DOHH2 (cell line): ENCODE measurements at regions not wholly inside any gene's neighbourhood (a gene's known extent, or its start where the extent isn't known, plus 50 kb on each side); places are given as distances from the start of the nearest gene placed in this dataset.
A peak's percentile ranks its signal among the peaks of the same experiment; 100 is the strongest.

ENCODE experiments used
- H3F3A ChIP-seq: fragments of 200-600 bp; sonication (generic), shearing (Covaris generic); 2 replicates; pipeline ENCODE4 v1.6.0; 2016; ENCODE audit warnings: antibody characterized with exemption, mild to moderate bottlenecking; ENCODE audit not compliant: control insufficient read depth, insufficient read depth
- H3K27ac ChIP-seq: fragments of 200-600 bp; sonication (generic); 2 replicates; pipeline ENCODE4 v1.5.1; 2014; ENCODE audit warnings: low read depth, mild to moderate bottlenecking, low read length, moderate library complexity
- H3K27me3 ChIP-seq: fragments of 200-600 bp; sonication (generic); 2 replicates; pipeline ENCODE4 v1.6.1; 2014; ENCODE audit warnings: mild to moderate bottlenecking, low read length, mixed read lengths; ENCODE audit not compliant: control insufficient read depth
- H3K36me3 ChIP-seq: fragments of 200-600 bp; sonication (generic); 2 replicates; pipeline ENCODE4 v1.6.1; 2014; ENCODE audit warnings: mild to moderate bottlenecking, low read length, moderate library complexity, mixed read lengths; ENCODE audit not compliant: control insufficient read depth
- H3K4me1 ChIP-seq: fragments of 200-600 bp; sonication (generic); 2 replicates; pipeline ENCODE4 v1.6.1; 2014; ENCODE audit warnings: mild to moderate bottlenecking, low read length, mixed read lengths; ENCODE audit not compliant: control insufficient read depth
- H3K4me2 ChIP-seq: fragments of 200-600 bp; sonication (generic); 2 replicates; pipeline ENCODE4 v1.6.0; 2014; ENCODE audit warnings: mild to moderate bottlenecking, low read length, moderate library complexity
- H3K4me3 ChIP-seq: fragments of 200-600 bp; sonication (generic); 2 replicates; pipeline ENCODE4 v1.5.1; 2014; ENCODE audit warnings: mild to moderate bottlenecking, low read length, mixed read lengths
- H3K79me2 ChIP-seq: fragments of 200-600 bp; sonication (generic); 2 replicates; pipeline ENCODE4 v1.6.1; 2014; ENCODE audit warnings: mild to moderate bottlenecking, low read length, mixed read lengths; ENCODE audit not compliant: control insufficient read depth
- H3K9me2 ChIP-seq: fragments of 200-600 bp; sonication (generic); replicated peaks from 2 replicates; pipeline ENCODE4 v1.6.1; 2014; ENCODE audit warnings: mild to moderate bottlenecking, low read length, mixed read lengths; ENCODE audit not compliant: control insufficient read depth
- H3K9me3 ChIP-seq: fragments of 200-600 bp; sonication (generic); 2 replicates; pipeline ENCODE4 v1.6.1; 2014; ENCODE audit warnings: antibody characterized with exemption, low read length, mixed read lengths; ENCODE audit not compliant: control insufficient read depth, insufficient read depth
- H4K20me1 ChIP-seq: fragments of 200-600 bp; sonication (generic); 2 replicates; pipeline ENCODE4 v1.6.0; 2014; ENCODE audit warnings: low read depth, mild to moderate bottlenecking, antibody characterized with exemption, low read length, moderate library complexity; ENCODE audit not compliant: control insufficient read depth, insufficient read depth
- CTCF ChIP-seq: fragments of 200-600 bp; sonication (generic); IDR thresholded peaks from one replicate; pipeline ENCODE4 v1.5.1; 2014; ENCODE audit warnings: antibody characterized with exemption, mild to moderate bottlenecking, low read depth, low read length; ENCODE audit not compliant: poor library complexity, severe bottlenecking
- EZH2phosphoT487 ChIP-seq: fragments of 200-600 bp; sonication (generic); IDR thresholded peaks from 2 replicates; pipeline ENCODE4 v1.6.1; 2017; ENCODE audit warnings: borderline replicate concordance, mild to moderate bottlenecking, antibody characterized with exemption, low read length, moderate library complexity, mixed read lengths

- H4K20me1 ChIP-seq = no peaks in the 10 kb centered on the region
- H3K9me3 ChIP-seq = no peaks in the 10 kb centered on the region
- no peaks in the 10 kb centered on the region for H3K36me3 ChIP-seq
- no peaks in the 10 kb centered on the region for H3F3A ChIP-seq
- peaks cover 41% of the 10 kb centered on the region for H3K4me1 ChIP-seq
- no peaks in the 10 kb centered on the region for H3K79me2 ChIP-seq
- H3K27ac ChIP-seq = no peak overlapping the region
- H3K4me2 ChIP-seq = 0 out of 2 replicates have a peak overlapping the region, but pooled peaks have one; percentile 5
- TF ChIP-seq EZH2phosphoT487 = no peak
- no peak for TF ChIP-seq CTCF
- H3K4me3 ChIP-seq = no peak overlapping the region
- H3K27me3 ChIP-seq = no peaks in the 10 kb centered on the region
- no peaks in the 10 kb centered on the region for H3K9me2 ChIP-seq
Measured at GRCh38 chr1:221514806-221515205, 227.1 kb downstream of the DUSP10 start.

- Histone ChIP-seq H3K27ac (no peak overlapping the region), H3K9me3 (no peaks in the 10 kb centered on the region), H3K4me3 (no peak overlapping the region), H3K36me3 (no peaks in the 10 kb centered on the region), H3K79me2 (no peaks in the 10 kb centered on the region), H3K4me1 (peaks cover 34% of the 10 kb centered on the region), H4K20me1 (no peaks in the 10 kb centered on the region), H3F3A (no peaks in the 10 kb centered on the region), H3K27me3 (no peaks in the 10 kb centered on the region), H3K4me2 (no peak overlapping the region), H3K9me2 (no peaks in the 10 kb centered on the region)
- TF ChIP-seq CTCF = no peak
- TF ChIP-seq EZH2phosphoT487 = no peak
Measured at GRCh38 chr1:221515496-221515895, 226.4 kb downstream of the DUSP10 start.

GRCh38 chr1:221517961-221518360 is 223.9 kb downstream of the DUSP10 start:
- H3K4me3 ChIP-seq = no peak overlapping the region
- H3K27me3 ChIP-seq = no peaks in the 10 kb centered on the region
- no peaks in the 10 kb centered on the region for H3K36me3 ChIP-seq
- H3K9me2 ChIP-seq = no peaks in the 10 kb centered on the region
- peaks cover 27% of the 10 kb centered on the region for H3K4me1 ChIP-seq
- no peaks in the 10 kb centered on the region for H3F3A ChIP-seq
- H4K20me1 ChIP-seq = no peaks in the 10 kb centered on the region
- TF ChIP-seq CTCF = no peak
- TF ChIP-seq EZH2phosphoT487 = no peak
- H3K4me2 ChIP-seq = no peak overlapping the region
- H3K27ac ChIP-seq = no peak overlapping the region
- no peaks in the 10 kb centered on the region for H3K79me2 ChIP-seq
- H3K9me3 ChIP-seq = 0 out of 2 replicates have a peak, but pooled peaks cover 2% of the 10 kb centered on the region
